DND-41 (cell line): ENCODE measurements at regions not wholly inside any gene's neighbourhood (a gene's known extent, or its start where the extent isn't known, plus 50 kb on each side); places are given as distances from the start of the nearest gene placed in this dataset.

ENCODE experiments used
- CTCF ChIP-seq: IDR thresholded peaks from 2 replicates; pipeline ENCODE4 v1.5.1; 2012; ENCODE audit warnings: borderline replicate concordance, low read length, moderate library complexity, mild to moderate bottlenecking; ENCODE audit not compliant: poor library complexity, severe bottlenecking; ENCODE audit errors: extremely low read depth
- EZH2 ChIP-seq: IDR thresholded peaks from 3 replicates; pipeline ENCODE4 v1.6.1; 2012; ENCODE audit warnings: borderline replicate concordance, low read depth, mild to moderate bottlenecking, moderate library complexity, low read length, inconsistent platforms; ENCODE audit not compliant: severe bottlenecking

GRCh38 chr3:166257715-166258114 lies 420.5 kb upstream of the BCHE start:
- no peak for TF ChIP-seq EZH2
- TF ChIP-seq CTCF = no peak
